ENCODE measurements at regions not wholly inside any gene's neighbourhood (a gene's known extent, or its start where the extent isn't known, plus 50 kb on each side); places are given as distances from the start of the nearest gene placed in this dataset.

DNA sequence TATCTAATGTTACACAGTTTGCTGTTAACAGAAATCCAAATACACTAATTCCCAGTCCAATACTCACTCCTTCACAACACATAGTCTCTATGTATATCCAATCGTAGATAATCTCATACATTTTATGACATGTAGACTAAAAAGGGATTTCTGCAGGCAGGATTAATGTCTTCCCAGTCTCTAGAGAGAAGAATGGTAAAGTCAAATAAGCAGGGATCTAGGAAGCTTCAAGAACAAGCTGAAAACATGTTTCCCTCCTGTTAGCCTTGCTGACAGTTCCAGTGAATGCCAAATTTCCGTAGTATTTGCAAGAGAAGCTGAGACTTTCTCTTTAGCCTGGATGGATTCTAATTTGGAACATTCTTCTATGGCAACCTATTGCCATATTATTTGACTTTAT is 500.1 kb downstream of the IGSF11 start:
- Histone ChIP-seq H2AFZ (ENCODE audit: low read length) (no peak overlapping the region), H2BK120ac (replicated peaks; ENCODE audit: low read depth, low read length) (no peak overlapping the region), H2AK5ac (ENCODE audit: low read depth, low read length) (no peak overlapping the region), H3K23ac (ENCODE audit: insufficient read length) (no peak overlapping the region), H3K14ac (ENCODE audit: insufficient read length) (no peak overlapping the region), H2BK5ac (ENCODE audit: low read depth, low read length) (no peak overlapping the region), H4K91ac (replicated peaks; ENCODE audit: insufficient read length, low read length) (no peak overlapping the region), H4K20me1 (replicated peaks in 1 of 2; ENCODE audit: control insufficient read depth in 1 of 2, insufficient read depth in 2 of 2, low read length in 2 of 2) (no peaks in the 10 kb centered on the region), H3K4me3 (ENCODE audit: extremely low read depth in 1 of 4, insufficient read depth in 2 of 4, low read depth in 3 of 4, low read length in 4 of 4) (no peak overlapping the region), H4K8ac (ENCODE audit: extremely low read depth, insufficient read depth, low read length) (no peak overlapping the region), H3K4me1 (replicated peaks in 1 of 4; ENCODE audit: control insufficient read depth in 3 of 4, insufficient read depth in 4 of 4, low read length in 3 of 4) (no peaks in the 10 kb centered on the region), H3K27ac (ENCODE audit: low read depth, low read length) (no peak overlapping the region), H3K4me2 (ENCODE audit: insufficient read depth in 1 of 2, low read depth in 2 of 2, low read length in 2 of 2) (no peak overlapping the region), H3K23me2 (ENCODE audit: low read depth, low read length) (no peaks in the 10 kb centered on the region), H3K56ac (replicated peaks; ENCODE audit: insufficient read length, low read depth, low read length) (no peak overlapping the region), H2BK12ac (ENCODE audit: low read depth, low read length) (no peak overlapping the region), H4K5ac (ENCODE audit: insufficient read length, low read depth, low read length) (no peak overlapping the region), H3K27me3 (replicated peaks in 1 of 4; ENCODE audit: control insufficient read depth in 3 of 4, extremely low read depth in 1 of 4, insufficient read depth in 3 of 4, low read length in 3 of 4) (no peaks in the 10 kb centered on the region), H3K18ac (ENCODE audit: extremely low read depth, low read length) (no peak overlapping the region), H3K36me3 (ENCODE audit: control insufficient read depth in 2 of 4, insufficient read depth in 4 of 4, low read length in 3 of 4) (no peaks in the 10 kb centered on the region), H3K9me3 (ENCODE audit: insufficient read depth in 2 of 2, low read depth in 1 of 2, low read length in 1 of 2) (no peaks in the 10 kb centered on the region), H3K79me2 (ENCODE audit: control insufficient read depth in 1 of 2, insufficient read depth in 2 of 2, low read length in 2 of 2) (no peaks in the 10 kb centered on the region), H2BK20ac (ENCODE audit: low read length) (no peak overlapping the region), H3K79me1 (ENCODE audit: low read depth, low read length) (no peaks in the 10 kb centered on the region), H3K4ac (replicated peaks; ENCODE audit: insufficient read length, low read depth, low read length) (no peak overlapping the region), H3K9ac (replicated peaks in 1 of 4; ENCODE audit: extremely low read depth in 1 of 4, low read depth in 3 of 4, low read length in 3 of 4) (no peak overlapping the region), H2BK15ac (ENCODE audit: low read length) (no peak overlapping the region)
- DNase-seq (ENCODE audit: low read depth in 1 of 2, low spot score in 2 of 2) (no peak), FAIRE-seq (no peak)
- ChIA-PET POLR2A (ENCODE audit: partially characterized antibody) (no interaction called here), CTCF (ENCODE audit: partially characterized antibody) (no interaction called here)
- 0% methylated on average over 2 of the region's 2 CpGs; no CpG with 5 or more reads in 1 of the 2 experiments for WGBS, 2 experiments (ENCODE audit: extremely low coverage in 1 of 2, insufficient coverage in 1 of 2, insufficient read length in 1 of 2, insufficient replicate concordance in 2 of 2, low coverage in 1 of 2, low lambda C conversion rate in 2 of 2, missing lambda C conversion rate in 1 of 2)
- TF ChIP-seq TAF1 (IDR thresholded peaks at IDR 0.05; ENCODE audit: low read depth, low read length) (no peak), RAD21 (IDR thresholded peaks at IDR 0.05 in 1 of 2, conservative IDR thresholded peaks at IDR 0.05 in 1 of 2; ENCODE audit: low read depth in 2 of 2, low read length in 2 of 2) (no peak), HDAC2 (IDR thresholded peaks at IDR 0.05; ENCODE audit: borderline replicate concordance in 1 of 2, low read depth in 2 of 2, low read length in 2 of 2) (no peak), BACH1 (IDR thresholded peaks at IDR 0.05; ENCODE audit: low read length) (no peak), SIRT6 (IDR thresholded peaks at IDR 0.05; ENCODE audit: low read length) (no peak), TCF12 (IDR thresholded peaks at IDR 0.05; ENCODE audit: low read depth, low read length) (no peak), TEAD4 (IDR thresholded peaks at IDR 0.05; ENCODE audit: low read depth, low read length) (no peak)
- TF ChIP-seq, protein P1, sequence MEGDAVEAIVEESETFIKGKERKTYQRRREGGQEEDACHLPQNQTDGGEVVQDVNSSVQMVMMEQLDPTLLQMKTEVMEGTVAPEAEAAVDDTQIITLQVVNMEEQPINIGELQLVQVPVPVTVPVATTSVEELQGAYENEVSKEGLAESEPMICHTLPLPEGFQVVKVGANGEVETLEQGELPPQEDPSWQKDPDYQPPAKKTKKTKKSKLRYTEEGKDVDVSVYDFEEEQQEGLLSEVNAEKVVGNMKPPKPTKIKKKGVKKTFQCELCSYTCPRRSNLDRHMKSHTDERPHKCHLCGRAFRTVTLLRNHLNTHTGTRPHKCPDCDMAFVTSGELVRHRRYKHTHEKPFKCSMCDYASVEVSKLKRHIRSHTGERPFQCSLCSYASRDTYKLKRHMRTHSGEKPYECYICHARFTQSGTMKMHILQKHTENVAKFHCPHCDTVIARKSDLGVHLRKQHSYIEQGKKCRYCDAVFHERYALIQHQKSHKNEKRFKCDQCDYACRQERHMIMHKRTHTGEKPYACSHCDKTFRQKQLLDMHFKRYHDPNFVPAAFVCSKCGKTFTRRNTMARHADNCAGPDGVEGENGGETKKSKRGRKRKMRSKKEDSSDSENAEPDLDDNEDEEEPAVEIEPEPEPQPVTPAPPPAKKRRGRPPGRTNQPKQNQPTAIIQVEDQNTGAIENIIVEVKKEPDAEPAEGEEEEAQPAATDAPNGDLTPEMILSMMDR (IDR thresholded peaks at IDR 0.05; ENCODE audit: control extremely low read depth in 1 of 3, insufficient read depth in 1 of 3, low read depth in 1 of 3, low read length in 3 of 3): no peak
